Lower lobe of right lung (tissue), 2 donors: ENCODE measurements at regions not wholly inside any gene's neighbourhood (a gene's known extent, or its start where the extent isn't known, plus 50 kb on each side); places are given as distances from the start of the nearest gene placed in this dataset.
"Not testable (repeated sequence)": the region's sequence is repeated elsewhere in the genome, so short reads cannot be mapped to it uniquely, and the experiment has no call there.

Experiments used
- ATAC-seq, 2 donors: fragments of 200-7000 bp; cut with Tn5 transposase; one replicate each; pipeline ENCODE4 v1.9.1; 2020 to 2022; ENCODE audit warnings: mild to moderate bottlenecking in 2 of 2, moderate library complexity in 2 of 2
- DNase-seq: peaks from one replicate; pipeline ENCODE4 v3.0.0-alpha.2; 2020
- H3K27ac ChIP-seq: fragments of 200-600 bp; one replicate; pipeline ENCODE4 v1.8.0; 2022
- H3K27me3 ChIP-seq: fragments of 200-600 bp; one replicate; pipeline ENCODE4 v1.8.0; 2022; ENCODE audit warnings: low read depth
- H3K36me3 ChIP-seq: fragments of 200-600 bp; one replicate; pipeline ENCODE4 v1.8.0; 2022; ENCODE audit warnings: mild to moderate bottlenecking
- H3K4me1 ChIP-seq: fragments of 200-600 bp; one replicate; pipeline ENCODE4 v1.8.0; 2022
- H3K4me3 ChIP-seq: fragments of 200-600 bp; one replicate; pipeline ENCODE4 v1.8.0; 2022; ENCODE audit warnings: mild to moderate bottlenecking
- H3K9me3 ChIP-seq: fragments of 200-600 bp; one replicate; pipeline ENCODE4 v1.8.0; 2022
- intact Hi-C: fragments of 100-400 bp; cut with DNase I; formaldehyde crosslinking; loops from one replicate; pipeline ENCODE4 v1.11.0; 2022
- TF ChIP-seq, protein P1 (sequence below): fragments of 200-600 bp; IDR thresholded peaks from one replicate; pipeline ENCODE4 v1.8.0; 2022; ENCODE audit warnings: antibody characterized with exemption, mild to moderate bottlenecking
- donor health status: DM: no; HTN: yes; CAD: no; lungs with severe emphysema.

DNA sequence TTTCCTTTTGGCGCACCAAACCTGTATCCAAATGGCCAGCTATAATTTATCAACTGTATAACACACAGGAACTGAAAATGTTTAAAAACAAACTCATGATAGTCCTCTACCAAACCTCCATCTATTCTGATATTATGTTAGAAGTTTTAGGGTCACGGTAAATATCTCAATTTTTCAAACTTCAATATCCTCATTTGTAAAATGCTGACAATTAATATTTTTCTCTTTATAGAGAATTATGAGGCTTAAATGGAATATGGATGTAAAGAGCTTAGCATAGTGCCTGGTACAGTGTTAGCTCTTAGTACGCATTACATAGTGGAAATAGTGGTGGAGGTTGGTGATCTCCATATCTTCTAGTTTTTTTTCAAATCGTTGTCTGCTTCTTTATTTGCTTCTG lies 917.6 kb downstream of the TLE4 start:
- DNase-seq (no peak), ATAC-seq (no peak)
- Histone ChIP-seq H3K9me3 (no peaks in the 10 kb centered on the region), H3K27me3 (no peaks in the 10 kb centered on the region), H3K36me3 (no peaks in the 10 kb centered on the region), H3K27ac (no peak overlapping the region), H3K4me3 (no peak overlapping the region), H3K4me1 (no peaks in the 10 kb centered on the region)
- TF ChIP-seq, protein P1, sequence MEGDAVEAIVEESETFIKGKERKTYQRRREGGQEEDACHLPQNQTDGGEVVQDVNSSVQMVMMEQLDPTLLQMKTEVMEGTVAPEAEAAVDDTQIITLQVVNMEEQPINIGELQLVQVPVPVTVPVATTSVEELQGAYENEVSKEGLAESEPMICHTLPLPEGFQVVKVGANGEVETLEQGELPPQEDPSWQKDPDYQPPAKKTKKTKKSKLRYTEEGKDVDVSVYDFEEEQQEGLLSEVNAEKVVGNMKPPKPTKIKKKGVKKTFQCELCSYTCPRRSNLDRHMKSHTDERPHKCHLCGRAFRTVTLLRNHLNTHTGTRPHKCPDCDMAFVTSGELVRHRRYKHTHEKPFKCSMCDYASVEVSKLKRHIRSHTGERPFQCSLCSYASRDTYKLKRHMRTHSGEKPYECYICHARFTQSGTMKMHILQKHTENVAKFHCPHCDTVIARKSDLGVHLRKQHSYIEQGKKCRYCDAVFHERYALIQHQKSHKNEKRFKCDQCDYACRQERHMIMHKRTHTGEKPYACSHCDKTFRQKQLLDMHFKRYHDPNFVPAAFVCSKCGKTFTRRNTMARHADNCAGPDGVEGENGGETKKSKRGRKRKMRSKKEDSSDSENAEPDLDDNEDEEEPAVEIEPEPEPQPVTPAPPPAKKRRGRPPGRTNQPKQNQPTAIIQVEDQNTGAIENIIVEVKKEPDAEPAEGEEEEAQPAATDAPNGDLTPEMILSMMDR: no peak
- intact Hi-C loops: no loop called here

DNA sequence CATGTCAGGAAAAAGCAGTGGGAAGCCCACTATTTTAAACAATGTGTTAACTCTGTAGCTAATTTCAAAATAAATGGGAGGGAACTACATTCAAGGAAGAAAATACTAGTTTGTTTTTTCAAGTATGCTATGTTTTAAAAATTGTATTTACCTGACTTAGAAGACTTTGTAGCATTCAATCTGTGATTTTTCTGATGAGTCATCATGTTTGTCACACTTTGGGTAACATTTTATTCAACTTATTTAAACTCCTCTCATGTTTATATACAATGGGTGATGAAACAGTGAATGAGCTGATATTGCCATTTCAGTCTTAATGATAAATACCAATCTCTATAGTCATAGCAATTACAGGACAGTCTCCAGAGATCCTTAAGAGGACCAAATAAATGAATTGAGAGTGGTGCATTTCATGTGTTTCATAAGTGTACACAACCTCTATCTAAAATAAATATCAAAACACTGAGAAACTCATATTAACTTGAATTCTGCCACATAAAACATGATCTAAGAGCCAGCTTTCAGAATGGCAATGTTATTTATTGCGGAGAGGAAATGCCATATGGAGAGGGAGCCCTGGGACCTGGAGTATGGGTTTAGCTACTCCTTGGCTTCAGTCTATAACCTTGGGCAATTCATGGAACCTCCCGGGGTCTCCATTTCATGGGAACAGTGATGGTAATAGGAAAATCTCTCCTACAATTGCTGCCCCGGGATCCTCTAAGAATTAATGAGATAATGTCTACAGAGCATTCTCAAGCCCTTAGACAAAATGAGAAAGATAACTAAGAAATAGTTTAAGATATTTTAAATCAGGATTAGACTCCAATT lies 913.9 kb downstream of the TLE4 start:
- no peaks in the 10 kb centered on the region for H3K27me3 ChIP-seq
- intact Hi-C loops: no loop called here
- no peaks in the 10 kb centered on the region for H3K4me1 ChIP-seq
- H3K9me3 ChIP-seq: peaks cover 3% of the 10 kb centered on the region
- ATAC-seq (no peak), DNase-seq (no peak)
- TF ChIP-seq, protein P1: no peak
- no peak overlapping the region for H3K4me3 ChIP-seq
- no peak overlapping the region for H3K27ac ChIP-seq
- H3K36me3 ChIP-seq: no peaks in the 10 kb centered on the region

DNA sequence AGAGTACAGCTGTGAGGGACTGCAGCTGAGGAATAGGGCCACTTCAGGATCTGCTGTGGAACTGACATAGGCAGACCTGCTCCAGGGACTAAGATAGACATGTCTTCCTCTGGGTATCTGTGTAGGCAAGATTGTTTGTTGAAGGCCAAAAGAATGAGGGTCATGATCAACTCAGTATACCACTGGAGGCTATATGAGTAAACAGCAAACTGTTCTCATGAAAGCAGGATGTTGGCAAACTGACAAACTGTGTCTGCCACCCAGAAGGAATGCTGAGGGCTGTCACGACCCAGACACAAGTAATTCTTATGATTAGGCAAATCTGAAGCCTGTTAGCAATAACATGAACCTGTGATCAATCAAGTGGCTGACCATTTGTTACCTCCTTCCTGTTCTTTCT lies 910.5 kb downstream of the TLE4 start:
- H3K36me3 ChIP-seq, DNase-seq, H3K9me3 ChIP-seq, H3K27me3 ChIP-seq, intact Hi-C loops, H3K4me3 ChIP-seq, H3K27ac ChIP-seq, H3K4me1 ChIP-seq: not testable (repeated sequence)
- peak in 1 of 2 donors; percentile 29 for ATAC-seq

DNA sequence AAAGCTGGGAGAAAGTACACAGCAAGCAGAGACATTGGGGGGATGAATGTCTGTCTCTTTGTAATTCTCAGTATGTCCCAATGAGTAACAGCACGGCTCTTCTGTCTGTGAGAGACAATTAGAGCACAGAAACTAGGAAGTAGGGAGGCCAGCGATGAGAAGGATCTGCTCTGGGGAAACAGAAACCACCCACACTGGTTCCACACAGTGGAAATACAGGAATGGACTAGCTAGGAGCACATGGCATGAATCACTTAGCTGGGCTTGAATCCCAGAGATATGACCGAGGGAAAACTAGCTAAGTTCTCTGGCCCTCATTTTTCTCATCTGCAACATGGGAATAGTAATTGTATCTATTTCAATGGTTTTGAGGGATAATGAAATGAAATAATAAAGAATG lies 895.9 kb downstream of the TLE4 start:
- Histone ChIP-seq H3K36me3 (no peaks in the 10 kb centered on the region), H3K4me1 (no peaks in the 10 kb centered on the region), H3K27me3 (no peaks in the 10 kb centered on the region), H3K27ac (no peak overlapping the region), H3K4me3 (no peak overlapping the region), H3K9me3 (no peaks in the 10 kb centered on the region)
- intact Hi-C loops: no loop called here
- TF ChIP-seq, protein P1: no peak
- ATAC-seq (no peak), DNase-seq (no peak)

DNA sequence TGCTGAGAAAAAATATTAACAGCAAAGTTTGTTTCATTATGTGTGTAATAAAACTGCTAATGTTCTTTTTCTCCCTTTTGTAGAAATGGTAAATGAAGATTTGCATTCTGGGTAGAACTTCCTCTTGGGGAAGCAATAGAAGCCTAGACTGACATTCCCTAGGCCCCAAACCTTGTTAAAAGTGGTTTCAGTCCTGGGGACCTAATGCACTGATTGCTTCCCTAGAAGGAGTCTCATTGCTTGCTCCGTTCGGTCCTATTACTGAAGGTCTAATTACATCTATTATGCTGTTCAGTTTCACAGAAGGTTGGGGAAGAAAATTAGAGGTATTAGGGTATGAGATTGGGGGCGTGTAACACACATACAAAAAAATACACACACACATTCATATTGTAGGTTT lies 893.8 kb downstream of the TLE4 start:
- intact Hi-C loops: no loop called here
- Histone ChIP-seq H3K36me3 (no peaks in the 10 kb centered on the region), H3K27me3 (no peaks in the 10 kb centered on the region), H3K4me3 (no peak overlapping the region), H3K9me3 (peaks cover 9% of the 10 kb centered on the region), H3K4me1 (no peaks in the 10 kb centered on the region), H3K27ac (no peak overlapping the region)
- ATAC-seq: no peak
- no peak for DNase-seq
- TF ChIP-seq, protein P1: no peak

DNA sequence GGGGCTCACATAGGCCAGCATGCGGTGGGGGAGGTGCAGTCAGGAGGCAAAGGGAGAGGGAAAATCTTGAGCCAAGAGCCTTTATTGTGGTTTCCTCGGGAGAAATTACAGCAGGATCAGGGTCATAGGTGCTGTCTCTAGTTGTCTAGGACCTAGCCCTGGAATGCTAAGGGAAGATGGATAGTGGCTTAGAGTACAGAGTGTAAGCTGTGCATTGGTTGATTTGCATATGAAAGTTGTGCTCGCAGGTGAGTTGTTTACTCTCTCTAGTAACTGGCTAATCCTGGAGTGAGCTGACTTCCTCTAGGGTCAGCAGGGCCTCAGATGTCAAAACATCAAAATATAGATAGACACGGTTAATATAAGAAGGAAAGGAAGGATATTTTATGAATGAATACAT lies 877.7 kb downstream of the TLE4 start:
- Histone ChIP-seq H3K27ac (no peak overlapping the region), H3K4me1 (no peaks in the 10 kb centered on the region), H3K27me3 (no peaks in the 10 kb centered on the region), H3K36me3 (no peaks in the 10 kb centered on the region), H3K9me3 (no peaks in the 10 kb centered on the region), H3K4me3 (no peak overlapping the region)
- ATAC-seq: no peak
- no peak for DNase-seq
- TF ChIP-seq, protein P1: no peak
- intact Hi-C loops: no loop called here
